ENCODE measurements at regions not wholly inside any gene's neighbourhood (a gene's known extent, or its start where the extent isn't known, plus 50 kb on each side); places are given as distances from the start of the nearest gene placed in this dataset.

DNA sequence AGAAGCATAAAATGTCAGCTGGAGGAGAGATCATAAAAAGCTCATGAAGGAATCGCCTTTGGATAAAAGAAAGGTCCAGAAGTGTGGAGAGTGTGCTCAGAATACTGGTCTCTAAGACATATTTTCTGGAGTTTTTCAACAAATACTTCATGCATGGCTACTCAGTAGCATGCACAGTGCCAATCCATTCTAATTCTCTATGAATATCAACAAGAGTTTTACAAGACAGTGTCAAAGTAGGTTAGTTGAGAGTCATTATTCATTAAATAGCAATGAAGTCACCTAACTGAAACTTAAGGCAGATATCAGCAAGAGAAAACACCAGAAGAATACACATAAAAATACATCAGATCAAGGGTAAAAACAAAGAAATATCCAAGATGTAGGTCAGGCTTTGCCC lies 1243.2 kb upstream of the SLC10A2 start:
- TF ChIP-seq POLR2A (IDR thresholded peaks at IDR 0.05; ENCODE audit: low read depth, low read length) (no peak), TAF1 (IDR thresholded peaks at IDR 0.05; ENCODE audit: low read depth, low read length) (no peak), SPI1 (IDR thresholded peaks at IDR 0.05; ENCODE audit: low read depth, low read length) (no peak), POLR2AphosphoS5 (IDR thresholded peaks at IDR 0.05; ENCODE audit: low read depth, low read length) (no peak)

All from GM12891 (cell line).